Sigmoid colon (tissue), 4 donors: ENCODE measurements at regions not wholly inside any gene's neighbourhood (a gene's known extent, or its start where the extent isn't known, plus 50 kb on each side); places are given as distances from the start of the nearest gene placed in this dataset.

Experiments
- POLR2A ChIP-seq, 2 donors: fragments of 450-650 bp; IDR thresholded peaks; one replicate each; pipeline ENCODE4 v1.6.1; 2016; ENCODE audit warnings: antibody characterized with exemption in 2 of 2, mild to moderate bottlenecking in 2 of 2, moderate library complexity in 2 of 2
- POLR2AphosphoS5 ChIP-seq, 4 donors: sonication (generic); formaldehyde crosslinking; IDR thresholded peaks; one replicate each; pipeline ENCODE4 v1.6.1; 2017; ENCODE audit warnings: antibody characterized with exemption in 4 of 4
- TF ChIP-seq, protein P1 (sequence below), 4 experiments: fragments of 450-650 bp in 3 of 4; fragments of 200-600 bp in 1 of 4; IDR thresholded peaks; one replicate each; pipeline ENCODE4 v1.5.1; 2016 to 2019; ENCODE audit warnings: antibody characterized with exemption in 4 of 4, mild to moderate bottlenecking in 3 of 4, moderate library complexity in 2 of 4

DNA sequence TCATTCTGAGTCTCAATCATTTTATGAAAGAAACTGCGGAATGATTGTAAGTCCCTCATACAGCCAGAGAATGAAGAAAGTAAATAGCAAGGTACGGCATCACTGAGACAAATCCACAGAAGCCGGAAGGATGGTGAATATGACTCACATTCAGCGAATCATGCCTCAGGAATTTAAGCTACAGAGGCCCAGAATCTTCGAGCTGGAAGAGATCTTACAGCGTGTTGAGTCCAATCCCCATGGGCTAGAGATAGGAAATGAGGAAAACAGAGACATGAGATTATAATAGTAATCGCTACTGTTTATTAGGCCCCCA is 173.2 kb downstream of the KIF18A start:
- TF ChIP-seq POLR2AphosphoS5 (IDR thresholded peaks at IDR 0.05): no peak
- TF ChIP-seq, protein P1, sequence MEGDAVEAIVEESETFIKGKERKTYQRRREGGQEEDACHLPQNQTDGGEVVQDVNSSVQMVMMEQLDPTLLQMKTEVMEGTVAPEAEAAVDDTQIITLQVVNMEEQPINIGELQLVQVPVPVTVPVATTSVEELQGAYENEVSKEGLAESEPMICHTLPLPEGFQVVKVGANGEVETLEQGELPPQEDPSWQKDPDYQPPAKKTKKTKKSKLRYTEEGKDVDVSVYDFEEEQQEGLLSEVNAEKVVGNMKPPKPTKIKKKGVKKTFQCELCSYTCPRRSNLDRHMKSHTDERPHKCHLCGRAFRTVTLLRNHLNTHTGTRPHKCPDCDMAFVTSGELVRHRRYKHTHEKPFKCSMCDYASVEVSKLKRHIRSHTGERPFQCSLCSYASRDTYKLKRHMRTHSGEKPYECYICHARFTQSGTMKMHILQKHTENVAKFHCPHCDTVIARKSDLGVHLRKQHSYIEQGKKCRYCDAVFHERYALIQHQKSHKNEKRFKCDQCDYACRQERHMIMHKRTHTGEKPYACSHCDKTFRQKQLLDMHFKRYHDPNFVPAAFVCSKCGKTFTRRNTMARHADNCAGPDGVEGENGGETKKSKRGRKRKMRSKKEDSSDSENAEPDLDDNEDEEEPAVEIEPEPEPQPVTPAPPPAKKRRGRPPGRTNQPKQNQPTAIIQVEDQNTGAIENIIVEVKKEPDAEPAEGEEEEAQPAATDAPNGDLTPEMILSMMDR (IDR thresholded peaks at IDR 0.05): no peak
- TF ChIP-seq POLR2A (IDR thresholded peaks at IDR 0.05): no peak
